AG08395 (cell line): ENCODE measurements at regions not wholly inside any gene's neighbourhood (a gene's known extent, or its start where the extent isn't known, plus 50 kb on each side); places are given as distances from the start of the nearest gene placed in this dataset.
"Not testable (repeated sequence)": the region's sequence is repeated elsewhere in the genome, so short reads cannot be mapped to it uniquely, and the experiment has no call there.

Experiments
- DNase-seq: peaks from one replicate; pipeline ENCODE4 v3.0.0; 2012; ENCODE audit warnings: mixed read lengths, low spot score

- no peak for DNase-seq
Observed at GRCh38 chr5:100017520-100018262, 517.5 kb upstream of the FAM174A start.

- not testable (repeated sequence) for DNase-seq
Observed at GRCh38 chr5:100013305-100013704, 521.9 kb upstream of the FAM174A start.

DNA sequence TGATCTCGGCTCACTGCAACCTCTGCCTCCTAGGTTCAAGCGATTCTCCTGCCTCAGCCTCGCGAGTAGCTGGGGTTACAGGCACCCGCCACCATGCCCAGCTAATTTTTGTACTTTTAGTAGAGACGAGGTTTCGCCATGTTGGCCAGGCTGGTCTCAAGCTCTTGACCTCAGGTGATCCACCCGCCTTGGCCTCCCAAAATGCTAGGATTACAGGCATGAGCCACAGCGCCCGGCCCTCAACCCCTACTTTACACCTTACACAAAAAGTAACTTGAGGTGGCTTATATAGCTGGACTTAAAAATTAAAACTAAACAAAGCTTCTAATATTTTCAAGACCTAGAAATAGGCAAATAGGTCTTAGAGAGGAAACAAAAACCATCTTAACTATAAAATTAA lies 524.0 kb upstream of the FAM174A start:
- not testable (repeated sequence) for DNase-seq

DNA sequence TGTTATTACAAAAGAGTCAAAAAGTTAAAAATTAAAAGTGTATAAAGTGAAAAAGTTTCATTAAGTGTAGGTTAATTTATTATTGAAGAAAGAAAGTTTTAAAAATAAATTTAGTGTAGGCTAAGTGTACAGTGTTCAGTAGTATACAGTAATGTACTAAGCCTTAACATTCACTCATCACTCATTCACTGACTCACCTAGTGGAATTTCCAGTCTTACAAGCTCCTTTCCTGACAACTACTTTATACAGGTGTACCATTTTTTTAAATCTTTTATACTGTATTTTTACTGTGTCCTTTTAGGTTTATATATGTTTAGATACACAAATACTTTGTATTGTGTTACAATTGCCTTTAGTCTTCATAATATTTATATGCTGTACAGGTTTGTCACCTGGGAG lies 530.2 kb upstream of the FAM174A start:
- no peak for DNase-seq

- no peak for DNase-seq
Observed at GRCh38 chr5:99998319-99998718, 536.9 kb upstream of the FAM174A start.

DNA sequence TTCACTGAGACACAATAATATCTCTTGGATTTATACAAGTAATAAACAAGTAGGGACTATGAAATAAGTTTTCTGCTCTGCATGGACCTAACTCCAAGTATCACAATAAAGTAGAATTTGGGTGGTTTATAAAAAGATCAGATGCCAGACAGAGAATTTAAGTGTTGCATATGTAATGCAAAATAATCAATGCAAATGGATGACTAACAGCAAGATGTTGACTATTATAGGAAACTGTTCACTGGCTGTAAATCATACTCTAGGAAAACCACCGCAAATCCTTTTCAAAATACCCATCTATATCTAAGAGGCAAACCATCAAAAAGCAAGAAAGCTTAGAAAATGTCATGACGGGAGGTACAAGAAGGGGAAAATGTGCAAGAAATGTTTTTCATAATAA lies 539.8 kb upstream of the FAM174A start:
- no peak for DNase-seq

DNA sequence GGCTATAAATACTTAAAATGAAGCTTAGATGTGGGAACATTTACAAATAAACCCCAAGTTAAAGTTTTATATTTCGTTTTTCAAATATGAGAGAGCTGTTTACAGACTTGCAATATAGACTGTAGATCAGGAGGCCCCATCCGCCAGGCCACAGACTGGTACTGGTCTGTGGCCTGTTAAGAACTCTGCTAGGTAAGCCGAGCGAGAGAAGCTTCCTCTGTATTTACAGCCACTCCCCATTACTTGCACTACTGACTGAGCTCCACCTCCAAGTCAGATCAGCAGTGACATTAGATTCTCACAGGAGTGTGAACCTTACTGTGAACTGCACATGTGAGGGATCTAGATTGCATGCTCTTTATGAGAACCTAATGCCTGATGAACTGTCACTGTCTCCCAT lies 561.4 kb upstream of the FAM174A start:
- no peak for DNase-seq

DNA sequence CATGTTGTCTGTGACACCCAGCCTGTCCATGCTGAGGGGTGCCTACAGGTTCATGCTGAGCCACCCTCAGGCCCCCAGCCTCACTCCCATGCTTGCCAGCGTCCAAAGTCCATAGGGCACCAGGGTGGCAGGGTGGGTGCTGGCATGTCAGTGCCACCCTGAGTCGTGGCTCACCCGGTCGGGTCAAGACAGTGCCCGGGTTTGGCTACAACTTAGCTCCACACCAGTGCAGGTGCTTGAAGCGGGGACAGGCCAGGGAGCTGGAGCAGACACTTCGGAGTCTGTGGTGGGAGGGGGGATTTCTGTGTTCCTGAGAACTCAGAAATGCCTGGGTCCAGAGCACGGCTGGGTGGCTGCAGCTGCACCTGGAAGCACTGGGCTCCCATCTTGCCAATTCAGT lies 579.2 kb upstream of the FAM174A start:
- DNase-seq = no peak

DNA sequence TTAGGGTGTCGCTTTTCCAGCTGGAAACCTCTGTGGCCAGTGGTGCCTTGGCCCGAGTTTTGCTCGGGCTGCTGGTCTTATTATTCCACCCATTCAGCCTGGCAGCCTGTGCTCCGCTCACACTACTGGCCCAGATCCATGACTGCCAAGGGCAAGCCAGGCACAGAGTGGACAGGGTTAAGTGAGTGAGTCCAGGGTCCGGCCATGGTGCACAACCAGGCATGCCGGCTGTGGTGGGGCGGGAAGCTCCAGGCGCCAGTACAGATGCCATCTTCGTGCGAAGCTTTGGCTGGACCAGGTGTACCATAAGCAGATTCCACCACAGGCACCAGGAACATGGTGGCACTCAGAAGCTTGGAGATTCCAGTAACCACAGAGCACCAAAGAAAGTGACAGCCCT lies 580.2 kb upstream of the FAM174A start:
- DNase-seq = no peak

DNA sequence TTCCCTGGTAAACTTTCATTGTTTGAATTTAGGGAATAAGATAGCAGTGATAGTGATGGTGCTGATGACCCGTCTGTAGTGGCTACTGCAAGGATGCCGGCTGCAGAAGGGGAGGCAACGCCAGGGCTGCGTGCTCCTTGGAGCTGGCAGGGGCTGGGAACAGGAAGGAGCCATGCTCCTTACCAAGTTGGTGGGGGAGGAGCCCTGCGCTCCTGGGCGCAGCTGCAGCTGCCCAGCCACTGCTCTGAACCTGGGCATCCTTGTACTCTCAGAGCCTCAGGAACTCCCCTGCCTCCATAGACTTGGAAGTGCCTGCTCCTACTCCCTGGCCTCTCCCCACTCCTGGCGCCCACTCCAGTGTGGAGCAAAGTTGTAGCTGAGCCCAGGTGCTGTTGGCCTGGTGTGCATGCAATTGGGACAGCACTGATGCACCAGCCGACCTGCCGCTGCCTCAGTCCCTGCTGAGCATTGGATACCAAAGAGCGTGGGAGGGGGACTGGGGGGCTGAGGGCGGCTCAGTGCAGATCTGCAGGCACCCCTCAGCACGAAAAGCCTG lies 585.1 kb upstream of the FAM174A start:
- DNase-seq = no peak

DNA sequence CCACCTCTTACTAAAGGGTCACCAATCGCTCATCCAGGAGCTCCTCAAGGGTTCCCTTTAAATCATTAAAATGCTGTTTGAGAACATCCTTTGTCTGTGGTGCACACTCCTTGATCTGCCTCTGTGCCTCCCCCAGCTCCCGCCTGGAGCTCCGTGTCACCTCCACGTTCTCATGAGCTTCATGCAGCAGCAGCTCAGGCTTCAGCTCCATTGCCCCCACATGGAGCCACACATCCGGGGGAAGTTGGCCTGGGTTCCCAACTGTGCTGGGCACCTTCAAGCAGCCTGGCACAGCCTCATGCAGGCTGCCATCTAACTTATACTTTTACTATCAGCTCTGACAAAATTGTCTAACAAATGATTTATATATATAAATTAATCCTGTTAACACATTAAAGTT lies 585.8 kb upstream of the FAM174A start:
- no peak for DNase-seq

DNA sequence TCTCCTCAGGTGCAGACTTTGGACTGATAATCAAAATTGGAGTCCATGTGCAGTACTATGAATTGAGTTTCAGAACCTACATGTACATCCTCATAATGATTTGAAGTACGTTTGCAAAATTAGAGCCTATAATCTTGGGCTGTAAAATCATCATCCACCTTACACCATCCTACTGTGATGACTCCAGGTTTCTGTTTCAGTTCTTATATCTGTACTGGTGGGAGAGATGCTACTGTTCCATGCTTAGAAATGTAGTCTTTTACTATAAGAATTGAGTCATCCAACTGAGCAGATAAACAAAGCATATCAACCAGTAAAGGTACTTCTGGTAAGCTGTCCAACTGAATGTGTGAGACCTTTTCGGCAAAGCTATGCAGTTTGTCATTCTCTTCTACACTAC lies 586.3 kb upstream of the FAM174A start:
- no peak for DNase-seq

DNA sequence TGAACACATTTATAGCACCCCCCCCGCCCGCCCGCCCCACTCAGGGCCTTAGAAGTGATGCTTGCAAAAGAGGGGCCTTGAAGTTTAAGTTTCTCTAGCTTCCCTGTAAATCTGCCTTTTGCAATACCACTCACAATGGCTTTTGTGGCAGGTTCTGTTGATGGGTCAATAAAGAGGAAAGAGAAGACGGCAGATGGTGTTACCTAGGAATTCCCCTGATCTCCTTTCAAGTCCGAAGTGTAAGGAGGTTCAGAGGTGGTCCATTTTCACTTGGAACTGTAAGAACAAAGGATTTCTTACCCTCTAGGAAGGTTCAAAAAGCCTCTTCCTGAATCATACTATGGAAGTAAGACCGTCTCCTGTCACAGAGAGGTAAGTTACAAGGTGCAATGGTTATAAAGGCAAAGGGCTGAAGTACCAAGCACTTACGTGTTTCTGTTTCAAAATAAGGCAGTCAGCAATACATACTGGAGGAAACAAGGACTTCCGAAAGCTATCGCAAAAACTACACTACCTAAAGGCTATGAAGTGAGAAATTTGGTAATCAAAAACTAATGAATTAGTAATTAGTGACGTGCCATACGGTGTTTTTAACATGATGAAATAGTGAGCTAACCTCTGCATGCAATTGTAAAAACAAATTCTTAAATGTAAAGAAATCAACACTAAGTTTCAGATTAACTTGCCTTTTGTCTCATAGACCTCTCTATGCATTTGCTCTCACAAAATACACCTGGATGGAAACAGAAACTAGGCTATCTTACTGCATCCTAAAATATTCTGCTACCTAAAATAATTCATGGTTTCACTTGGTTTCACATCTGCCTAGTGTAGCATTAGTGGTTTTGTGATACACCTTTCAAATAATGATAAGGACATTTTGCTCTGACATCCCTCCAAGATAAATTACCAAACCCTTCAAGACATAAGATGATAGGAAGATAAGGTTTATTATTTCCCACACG lies 589.4 kb upstream of the FAM174A start:
- DNase-seq = no peak

DNA sequence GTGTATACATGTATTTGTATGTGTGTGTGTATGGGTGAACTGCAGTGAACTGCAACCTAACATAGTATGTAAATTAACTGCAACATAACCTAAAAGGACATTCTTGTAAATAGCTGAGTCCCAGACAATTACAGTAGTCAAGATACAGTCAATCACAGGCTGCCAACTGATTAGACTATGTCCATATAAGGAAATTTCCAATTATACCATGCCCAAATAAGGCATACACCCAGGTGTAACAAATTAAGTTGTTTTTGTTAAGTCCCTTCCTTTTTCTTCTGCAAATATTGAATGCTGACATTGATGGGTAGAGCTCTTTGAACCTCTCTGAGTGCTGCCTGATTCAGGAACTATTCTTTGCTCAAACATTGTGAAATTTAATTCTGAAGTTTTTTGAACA lies 594.6 kb upstream of the FAM174A start:
- DNase-seq = no peak

GRCh38 chr5:99936911-99937310 lies 598.3 kb upstream of the FAM174A start:
- DNase-seq = no peak

DNA sequence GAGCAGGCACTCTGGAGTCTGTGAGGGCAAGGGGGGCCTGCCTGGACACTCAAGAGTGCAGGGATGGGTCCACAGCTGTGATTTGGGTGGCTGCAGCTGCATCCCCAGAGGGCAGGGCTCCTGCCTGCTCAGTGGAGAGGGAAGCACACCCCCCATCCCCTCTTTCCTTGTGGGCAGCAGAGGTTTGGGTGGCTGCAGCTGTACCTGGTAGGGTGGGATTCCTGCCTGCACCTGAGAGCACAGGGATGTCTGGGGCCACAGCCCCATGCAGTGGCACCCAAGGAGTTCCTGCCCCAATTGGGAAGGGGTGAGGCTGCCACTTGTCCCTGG lies 605.4 kb upstream of the FAM174A start:
- DNase-seq = no peak

- DNase-seq = no peak
Observed at GRCh38 chr5:99929067-99929805, 605.9 kb upstream of the FAM174A start.

GRCh38 chr5:99928490-99928889 lies 606.7 kb upstream of the FAM174A start:
- no peak for DNase-seq

- DNase-seq = no peak
Observed at GRCh38 chr5:99926463-99926862, 608.7 kb upstream of the FAM174A start.

DNA sequence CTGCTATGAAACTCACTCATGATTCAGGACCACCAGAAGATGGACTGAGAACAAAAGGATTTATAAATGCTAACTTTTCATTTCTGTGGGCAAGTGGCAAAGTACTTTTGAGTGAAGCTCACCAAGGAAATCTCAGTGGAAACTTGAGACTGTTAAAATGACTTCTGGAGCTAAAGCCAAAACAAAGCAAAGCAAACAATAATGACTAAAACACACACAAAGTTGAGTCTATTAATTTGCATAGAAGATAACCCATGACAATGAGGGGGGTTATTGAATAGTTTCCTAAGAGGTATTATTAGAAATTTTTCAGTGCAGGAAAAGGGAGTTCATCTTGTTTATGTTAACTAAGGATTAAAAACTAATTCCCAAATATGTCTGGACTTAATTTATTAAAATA lies 612.8 kb upstream of the FAM174A start:
- no peak for DNase-seq

- no peak for DNase-seq
Observed at GRCh38 chr5:99911971-99912370, 623.2 kb upstream of the FAM174A start.

DNA sequence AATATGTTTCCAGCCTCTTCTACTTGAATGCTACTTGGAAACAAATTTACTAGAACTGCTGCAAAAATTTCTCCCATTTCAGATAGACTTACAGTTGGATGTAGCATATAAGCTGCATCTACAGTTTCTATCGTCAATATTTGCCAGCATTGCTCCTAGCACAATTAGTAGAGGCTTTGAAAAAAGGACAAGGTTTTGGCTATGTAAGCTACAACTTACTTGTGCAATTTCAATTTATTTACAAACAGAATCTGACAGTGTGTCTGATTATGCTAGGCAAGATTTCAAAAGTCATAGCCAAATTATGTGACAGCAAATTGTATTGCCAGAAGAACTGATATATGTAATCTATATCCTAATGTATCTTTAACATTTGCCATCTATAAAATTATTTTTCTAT lies 628.4 kb upstream of the FAM174A start:
- DNase-seq = no peak
